ENCODE measurements at regions not wholly inside any gene's neighbourhood (a gene's known extent, or its start where the extent isn't known, plus 50 kb on each side); places are given as distances from the start of the nearest gene placed in this dataset.
A peak's percentile ranks its signal among the peaks of the same experiment; 100 is the strongest.

DNA sequence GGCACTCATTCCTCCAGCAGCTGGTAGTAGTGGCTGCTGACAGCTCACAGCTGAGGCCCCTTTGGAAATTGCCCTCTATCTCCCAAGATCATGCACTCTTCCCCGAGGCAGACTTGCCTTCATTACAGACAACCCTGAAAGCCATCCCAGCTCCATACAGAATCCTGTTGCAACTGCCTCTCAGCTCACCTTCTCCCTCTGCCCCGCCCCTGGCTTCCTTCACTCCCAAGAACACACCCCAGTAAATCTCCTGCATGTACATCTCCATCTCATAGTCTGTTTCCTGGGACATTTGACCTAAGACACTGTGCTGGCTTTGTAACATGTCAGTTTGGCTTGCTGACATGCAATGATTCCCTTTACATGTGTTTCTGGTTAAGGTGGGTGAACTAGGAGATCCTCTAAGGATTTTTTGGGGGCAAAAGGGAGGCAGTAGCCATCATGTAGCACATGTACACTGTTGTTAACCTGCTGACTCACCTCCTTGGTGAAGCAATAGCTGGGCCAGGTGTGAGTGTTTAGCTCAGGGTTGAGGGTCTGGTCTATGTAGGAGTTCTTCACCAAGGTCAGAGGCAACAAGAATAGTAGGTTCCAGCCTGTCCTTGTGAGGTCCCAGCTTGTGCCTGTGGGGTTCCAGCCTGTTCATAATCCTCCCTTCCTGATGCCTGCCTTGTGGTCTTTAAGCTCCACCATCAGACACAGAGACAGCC lies 179.6 kb downstream of the CSNK2A3 start:
- DNase-seq: no peak

DNA sequence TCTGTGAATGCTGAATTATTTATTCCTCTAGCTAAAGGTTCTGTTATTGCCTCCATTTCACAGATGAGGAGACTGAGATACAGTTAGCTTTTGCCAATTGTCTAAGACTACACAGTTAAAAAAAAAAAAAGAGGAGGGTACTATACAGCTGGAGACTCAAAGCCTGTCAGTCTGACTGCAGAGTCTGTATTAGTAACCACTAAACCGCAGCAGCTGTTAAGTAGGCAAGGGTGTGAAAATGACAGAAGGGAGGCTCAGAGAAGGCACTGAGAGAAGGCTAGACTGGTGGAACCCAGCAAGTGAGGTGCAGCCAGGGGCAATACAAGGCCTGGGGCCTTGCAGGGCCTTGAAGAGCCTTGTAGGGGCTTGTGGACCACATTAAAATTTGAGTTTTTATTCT lies 181.2 kb downstream of the CSNK2A3 start:
- peak in 4 of 5 donors; percentile 31 to 62 (median 34) for DNase-seq

DNA sequence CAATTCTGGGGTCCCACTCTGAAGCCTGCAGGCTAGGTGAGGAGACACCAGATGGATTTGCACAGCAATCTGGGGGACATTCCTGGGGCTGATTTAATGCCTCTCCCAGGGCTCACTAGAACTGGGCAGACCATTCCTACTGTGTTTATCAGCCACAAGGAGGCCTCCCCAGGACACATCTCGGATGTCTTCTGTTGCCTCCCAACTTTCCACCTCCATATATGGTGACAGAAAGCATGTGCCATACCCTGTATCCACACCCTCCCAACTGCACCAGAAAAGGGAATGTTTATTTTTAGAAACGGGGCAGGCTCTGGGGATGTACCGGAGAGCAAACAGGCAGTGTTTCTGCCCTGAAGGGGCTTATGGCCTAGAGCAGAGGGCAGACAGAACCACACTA lies 181.8 kb downstream of the CSNK2A3 start:
- DNase-seq: no peak

DNA sequence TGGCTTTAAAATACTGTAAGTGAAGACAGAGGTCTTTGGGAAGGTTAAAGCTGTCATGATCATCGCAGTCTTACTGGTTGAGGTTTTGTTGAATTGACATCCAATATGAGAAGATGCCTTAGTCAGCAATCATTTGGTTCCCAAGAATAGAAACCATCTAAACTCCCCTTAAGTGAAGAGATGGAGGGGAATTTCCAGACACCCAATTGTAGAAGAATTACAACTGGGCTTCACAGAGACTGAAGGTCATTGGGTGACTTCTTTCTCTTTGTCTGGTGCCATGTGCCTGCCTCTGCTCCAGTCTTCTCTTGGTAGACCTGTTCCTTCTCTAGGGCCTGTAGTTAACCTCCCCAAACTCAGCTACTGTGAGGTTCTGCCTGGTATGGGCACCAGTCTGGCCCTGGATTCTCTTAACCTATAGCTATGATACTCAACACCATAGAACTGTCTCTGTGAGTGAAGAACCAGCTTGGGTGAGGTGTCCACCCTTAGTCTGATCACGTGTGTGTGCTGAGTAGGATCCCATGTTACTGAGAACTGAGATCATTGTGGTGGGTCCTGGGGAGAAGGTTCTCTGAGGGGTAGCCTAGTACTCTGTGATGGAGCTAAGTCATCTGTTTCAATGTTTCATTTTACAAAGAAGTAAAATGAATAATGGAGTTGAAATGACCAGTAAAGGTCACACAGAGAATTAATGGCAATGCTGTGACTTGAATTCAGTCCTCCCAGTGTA lies 182.5 kb downstream of the CSNK2A3 start:
- no peak for DNase-seq

DNA sequence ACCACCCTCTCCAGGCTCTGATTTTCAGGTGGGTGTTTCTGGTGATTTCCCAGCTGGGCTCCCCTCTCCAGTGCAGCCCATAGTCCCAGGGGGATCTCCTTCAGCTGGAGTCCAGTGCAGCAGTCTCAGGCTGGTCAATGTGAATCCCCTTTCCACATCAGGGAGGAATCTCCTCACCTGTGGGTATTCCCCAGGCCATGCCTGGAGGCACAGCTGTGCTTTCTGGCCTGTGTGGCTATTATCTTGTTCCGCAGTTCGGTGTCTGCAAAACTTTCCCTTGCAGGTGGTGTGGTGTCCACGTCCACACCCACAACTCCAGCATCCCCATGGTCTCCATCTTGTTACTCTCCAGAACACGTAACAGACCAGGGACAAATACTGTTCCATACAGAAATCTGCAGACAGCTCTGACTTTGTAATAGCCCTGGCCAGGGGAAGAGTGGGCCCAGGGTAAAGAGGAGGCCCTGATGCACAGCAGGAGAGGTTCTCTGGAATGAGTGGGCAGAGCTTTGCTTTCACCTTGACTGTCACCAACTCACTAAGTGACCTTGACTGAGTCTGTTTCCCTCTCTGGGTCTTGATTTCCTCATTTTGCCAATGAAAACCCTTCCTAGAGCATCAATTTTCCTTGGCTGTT lies 183.2 kb downstream of the CSNK2A3 start:
- DNase-seq: no peak

DNA sequence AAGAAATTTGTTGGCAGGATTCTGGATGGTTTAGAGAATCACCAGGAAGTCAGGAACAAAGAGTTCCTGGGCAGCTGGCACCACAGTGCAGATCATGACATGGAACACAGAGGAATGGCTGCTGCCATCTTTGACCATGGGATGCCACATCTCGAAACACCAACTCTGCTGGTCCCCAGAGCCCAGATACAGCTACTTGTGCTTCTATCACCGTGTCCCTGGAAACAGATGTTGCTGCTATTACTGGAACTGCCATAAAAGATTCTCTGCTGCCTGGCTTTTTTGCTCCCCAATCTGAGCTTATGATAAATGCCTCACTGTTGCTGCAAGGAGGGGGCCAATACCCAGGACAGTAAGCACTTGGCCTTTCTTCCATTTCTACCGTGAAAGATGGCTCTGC lies 185.2 kb downstream of the CSNK2A3 start:
- DNase-seq: no peak

DNA sequence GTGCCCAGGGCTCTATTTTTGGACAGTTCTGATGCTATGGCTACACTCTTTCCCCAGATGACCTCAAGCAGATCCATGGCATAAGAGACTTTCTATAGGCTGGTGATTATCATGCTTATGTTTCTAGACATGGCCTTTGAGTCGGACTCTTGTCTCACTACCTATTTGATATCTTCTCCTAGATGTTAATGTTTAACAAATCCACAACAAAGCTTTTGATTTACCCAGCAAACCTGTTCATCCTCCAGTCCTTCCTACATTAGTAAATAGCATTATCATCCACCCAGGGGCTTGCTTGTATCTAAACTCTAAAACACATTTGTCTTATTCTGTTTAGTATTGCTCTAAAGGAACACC lies 188.7 kb downstream of the CSNK2A3 start:
- no peak for DNase-seq

DNA sequence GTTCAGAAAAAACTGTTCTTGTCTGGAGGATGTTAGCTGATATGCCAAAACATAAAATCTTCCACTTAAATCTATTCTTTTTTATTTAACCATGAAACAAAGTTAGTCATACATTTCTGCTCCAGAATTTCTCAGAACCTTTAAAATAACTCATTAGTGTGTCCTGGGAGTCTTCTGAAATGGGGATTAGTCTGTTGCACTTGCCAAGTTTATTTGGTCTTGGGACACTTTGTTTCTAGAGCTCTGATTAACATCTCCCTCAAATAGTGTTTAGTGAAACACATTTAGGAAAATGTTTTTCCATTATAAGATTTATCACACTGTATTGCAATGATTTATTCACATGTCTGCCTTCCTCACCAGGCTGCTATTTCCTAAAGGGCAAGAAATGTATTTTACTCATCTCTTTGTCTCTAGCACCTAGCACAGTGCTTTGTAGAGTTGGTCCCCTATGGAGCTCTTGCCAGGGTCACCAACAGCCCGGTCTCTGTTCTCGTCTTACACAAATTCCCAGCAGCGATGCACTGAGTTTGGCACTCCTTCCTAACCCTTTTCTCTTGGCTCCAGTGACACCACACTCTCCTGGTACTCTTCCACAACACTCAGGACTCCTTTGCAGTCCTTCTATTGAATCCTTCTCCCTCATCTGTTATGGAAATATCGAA lies 189.2 kb downstream of the CSNK2A3 start:
- DNase-seq: no peak

DNA sequence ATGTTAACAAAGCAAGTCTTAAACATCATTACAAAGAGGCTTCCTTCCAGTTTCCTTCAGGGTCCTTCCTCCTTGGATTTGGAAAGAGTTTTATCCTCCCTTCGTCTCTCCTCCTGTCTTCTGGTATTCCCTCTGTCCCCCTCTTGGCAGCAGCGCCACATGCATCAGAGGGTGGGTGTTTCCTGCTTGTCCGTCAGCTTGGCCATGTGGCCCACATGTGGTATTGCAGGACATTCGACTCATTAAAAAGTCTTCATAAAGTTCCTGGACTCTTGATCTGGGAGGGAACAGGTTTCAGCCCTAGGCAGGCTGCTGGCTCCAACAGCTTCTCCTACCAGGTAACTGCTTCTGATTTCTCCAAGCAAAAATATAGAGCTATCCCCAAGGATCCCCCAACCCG lies 189.8 kb downstream of the CSNK2A3 start:
- DNase-seq: no peak

DNA sequence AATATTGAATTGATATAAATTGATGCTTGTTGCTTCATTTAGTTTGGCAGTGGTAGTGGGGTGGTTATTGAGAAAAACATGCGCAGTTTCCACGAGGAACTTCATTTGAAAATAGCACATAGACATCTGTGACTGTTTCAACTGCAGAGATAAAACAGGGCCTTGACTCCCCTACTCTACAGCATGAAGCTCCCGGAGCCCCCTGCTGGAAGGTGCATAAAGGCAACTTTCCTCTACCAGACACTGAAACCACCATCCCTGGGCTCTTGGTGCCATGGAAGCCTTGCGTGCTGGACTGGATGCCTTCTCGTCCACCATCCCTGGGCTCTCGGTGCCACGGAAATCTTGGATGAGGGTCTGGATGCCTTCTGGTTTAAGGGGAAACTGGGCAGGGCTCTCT lies 195.9 kb downstream of the CSNK2A3 start:
- peak in 4 of 5 donors; percentile 18 to 56 (median 48) for DNase-seq

DNA sequence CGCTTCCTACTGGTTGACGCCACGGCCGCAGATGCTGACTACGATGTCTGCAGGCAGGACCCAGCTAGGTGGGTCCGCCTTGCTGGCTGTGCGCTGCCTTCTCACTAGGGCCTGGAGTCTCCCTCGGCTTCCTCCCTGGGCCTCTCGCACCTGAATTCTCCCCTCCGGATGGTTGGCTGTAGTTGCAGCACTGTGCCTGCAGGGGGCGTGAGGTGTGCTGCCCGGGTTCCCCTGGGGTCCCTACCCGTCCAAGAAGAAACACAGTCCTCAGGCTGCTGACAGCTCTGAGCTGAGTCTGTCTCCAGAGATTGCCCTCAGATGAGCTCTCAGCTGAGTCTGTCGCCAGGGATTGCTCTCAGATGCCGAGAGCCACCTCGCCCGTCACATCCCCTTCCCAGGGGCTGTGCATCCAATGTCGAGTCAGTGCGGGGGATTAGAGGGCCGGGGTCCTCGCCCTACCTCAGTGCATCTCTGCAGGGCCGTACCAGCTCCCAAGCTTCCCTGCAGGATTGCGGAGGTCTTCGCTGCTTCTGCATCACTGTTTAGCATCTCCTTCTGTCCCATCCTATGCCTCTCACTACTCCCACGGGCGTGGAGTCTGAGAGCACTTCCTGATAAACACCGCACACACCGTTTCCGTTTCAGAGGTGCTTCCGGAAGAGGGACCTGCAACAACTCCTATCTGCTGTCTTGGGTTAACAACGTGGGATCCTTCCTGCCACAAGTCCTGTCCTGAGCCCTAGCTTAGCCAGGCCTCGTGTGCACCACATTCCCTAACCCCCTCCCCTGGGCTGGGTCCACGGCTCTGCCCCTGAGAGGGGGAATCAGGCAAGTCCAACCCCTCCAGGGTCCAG lies 196.9 kb downstream of the CSNK2A3 start:
- DNase-seq: peak in 4 of 5 donors; percentile 38 to 46 (median 42)

DNA sequence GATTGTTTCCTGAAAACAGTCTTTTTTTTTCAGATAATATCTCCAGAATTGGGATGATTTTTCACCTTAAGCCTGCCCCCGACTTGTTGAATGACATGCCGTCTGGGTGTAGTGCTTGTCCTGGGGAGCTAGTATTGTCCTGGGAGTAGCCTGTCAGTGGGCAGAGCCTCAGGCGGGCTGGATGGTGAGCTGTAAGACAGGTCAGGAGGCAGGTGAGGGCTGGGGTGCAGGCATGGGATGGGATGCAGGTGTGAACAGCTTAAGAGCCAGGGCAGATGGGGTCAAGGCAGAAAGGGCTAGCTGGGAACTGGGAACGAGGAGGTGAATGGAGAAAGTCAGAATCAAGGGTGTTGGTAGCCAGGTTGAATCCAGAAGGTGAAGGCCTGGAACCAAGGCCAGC lies 200.2 kb downstream of the CSNK2A3 start:
- no peak for DNase-seq

DNA sequence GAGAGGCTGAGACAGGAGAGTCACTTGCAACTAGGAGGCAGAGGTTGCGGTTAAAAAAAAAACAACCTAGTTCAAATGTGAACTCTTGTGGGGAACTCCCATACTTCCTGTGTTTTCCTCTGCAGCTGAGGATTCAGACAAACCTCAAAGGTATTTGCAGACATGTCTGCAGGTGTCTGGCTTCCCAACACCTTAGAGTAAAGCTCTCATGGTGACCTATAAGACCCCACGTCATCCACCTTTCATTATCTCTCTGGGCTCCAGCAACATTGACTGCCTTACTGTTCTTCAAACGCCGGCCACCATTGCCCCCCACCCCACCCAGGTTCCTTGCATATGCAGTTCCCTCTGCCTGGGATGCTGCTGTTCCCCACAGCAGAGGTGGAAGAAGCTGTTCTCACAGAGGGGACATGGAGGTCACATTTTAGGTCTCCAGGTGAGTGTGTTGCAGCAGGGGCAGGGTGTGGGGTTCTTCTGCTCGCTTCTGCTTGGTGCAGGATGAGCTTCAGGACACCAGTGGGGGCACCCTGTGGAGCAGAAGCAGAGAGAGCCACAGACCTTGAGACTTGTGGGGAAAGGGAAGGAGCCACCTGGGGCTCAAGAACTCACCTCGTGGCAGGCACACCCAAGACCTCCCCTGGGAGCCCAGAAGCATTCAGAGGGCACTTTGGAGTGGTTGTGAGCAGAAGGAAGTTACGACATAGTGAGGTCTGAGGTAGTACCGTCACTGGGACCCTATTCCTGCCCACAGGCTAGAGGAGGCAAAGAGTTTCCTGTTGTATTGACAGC lies 203.2 kb downstream of the CSNK2A3 start:
- peak in 4 of 5 donors; percentile 38 to 56 (median 53) for DNase-seq

DNA sequence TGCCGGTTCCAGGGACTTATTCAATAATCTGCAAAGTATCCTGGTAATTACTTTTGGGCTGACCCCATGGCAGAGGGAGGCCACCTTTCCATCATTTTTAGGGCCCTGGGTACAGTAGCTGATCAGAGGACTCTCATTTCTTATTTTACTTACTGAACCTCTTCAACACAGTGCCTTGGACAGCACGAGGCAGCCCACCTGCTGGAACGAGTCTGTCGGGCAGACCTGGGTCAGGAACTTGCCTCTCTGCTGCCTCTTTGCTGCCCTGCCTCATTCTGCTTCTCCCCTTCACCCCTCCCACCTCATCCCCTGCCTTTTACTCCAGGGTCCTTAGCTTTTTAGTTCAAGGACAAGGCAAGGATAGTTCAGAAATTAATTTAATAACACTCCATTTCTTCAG lies 204.5 kb downstream of the CSNK2A3 start:
- DNase-seq: no peak

DNA sequence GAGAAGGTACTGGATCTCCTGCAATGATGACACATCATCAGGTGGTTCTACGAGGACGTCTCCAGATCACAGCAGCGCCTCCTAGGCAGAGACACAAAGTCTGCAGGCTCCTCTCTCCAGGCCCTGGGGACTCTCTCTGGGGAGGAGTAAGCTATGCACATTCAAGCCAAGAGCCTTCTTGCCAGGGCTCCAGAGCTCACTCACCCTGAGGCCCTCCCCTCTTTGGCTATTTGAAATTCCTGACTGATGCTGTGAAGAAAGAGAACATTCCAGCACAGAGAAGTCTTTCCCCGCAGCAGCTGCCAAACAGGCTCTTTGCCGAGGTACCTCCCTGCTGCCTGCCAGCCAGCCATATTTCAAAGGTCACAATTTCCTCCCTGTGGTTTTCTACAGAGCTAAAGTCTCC lies 204.9 kb downstream of the CSNK2A3 start:
- DNase-seq: peak in 1 of 5 donors; percentile 18

DNA sequence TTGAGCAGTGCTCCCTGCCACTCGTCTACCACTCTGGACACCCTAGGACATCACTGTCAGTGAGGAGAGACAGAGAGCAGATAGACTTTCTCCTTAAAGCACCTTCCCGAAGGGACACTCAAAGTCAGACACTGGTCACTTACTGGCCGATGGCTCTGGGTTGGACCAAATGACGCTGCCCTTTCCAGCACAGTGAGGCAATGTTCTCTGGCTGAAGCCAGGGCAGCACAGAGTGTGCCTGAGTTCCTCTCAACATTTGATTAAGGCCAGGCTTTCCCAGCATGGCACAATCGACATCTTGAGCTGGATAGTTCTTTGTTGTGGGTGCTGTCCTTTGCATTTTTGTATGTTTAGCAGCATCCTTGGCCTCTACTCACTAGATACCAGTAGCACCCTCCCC lies 206.2 kb downstream of the CSNK2A3 start:
- DNase-seq: no peak

DNA sequence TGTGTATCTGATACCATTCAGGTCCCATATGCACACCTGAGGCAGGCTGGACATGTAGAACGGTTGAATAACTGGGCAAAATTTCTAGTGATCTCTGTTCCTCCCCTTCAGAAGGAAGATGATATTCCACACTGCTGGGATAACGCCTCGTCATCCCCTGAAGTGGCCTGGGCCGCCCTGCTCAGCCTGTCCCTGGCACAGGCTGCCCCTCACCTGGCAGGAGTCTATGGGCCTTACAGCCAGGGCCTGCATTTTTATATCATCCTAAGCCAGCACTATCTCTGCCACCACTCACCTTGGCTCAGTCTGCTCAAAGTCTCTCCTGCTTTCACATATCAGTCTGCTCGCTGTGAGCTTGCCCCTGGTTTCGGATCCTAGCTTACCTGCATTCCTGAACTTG lies 209.2 kb downstream of the CSNK2A3 start:
- no peak for DNase-seq

DNA sequence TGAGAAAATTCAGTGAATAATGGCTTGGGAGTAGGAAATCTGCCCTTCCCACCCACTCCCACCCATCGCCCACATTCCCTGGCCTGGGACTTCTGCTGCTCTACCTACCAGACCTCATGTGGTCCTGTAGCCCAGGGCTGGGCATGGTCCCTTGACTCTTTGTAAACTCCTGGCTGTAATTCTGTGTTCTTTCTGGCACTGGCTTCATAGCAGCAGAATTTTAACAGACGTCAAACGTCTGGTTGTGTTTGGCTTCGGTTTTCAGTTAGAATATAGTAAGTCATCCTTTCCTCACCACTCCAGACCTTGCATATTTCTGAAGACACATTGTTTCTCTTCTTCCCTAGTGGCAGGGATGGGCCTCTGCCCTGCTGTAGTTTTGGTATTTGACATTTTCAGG lies 210.6 kb downstream of the CSNK2A3 start:
- no peak for DNase-seq

DNA sequence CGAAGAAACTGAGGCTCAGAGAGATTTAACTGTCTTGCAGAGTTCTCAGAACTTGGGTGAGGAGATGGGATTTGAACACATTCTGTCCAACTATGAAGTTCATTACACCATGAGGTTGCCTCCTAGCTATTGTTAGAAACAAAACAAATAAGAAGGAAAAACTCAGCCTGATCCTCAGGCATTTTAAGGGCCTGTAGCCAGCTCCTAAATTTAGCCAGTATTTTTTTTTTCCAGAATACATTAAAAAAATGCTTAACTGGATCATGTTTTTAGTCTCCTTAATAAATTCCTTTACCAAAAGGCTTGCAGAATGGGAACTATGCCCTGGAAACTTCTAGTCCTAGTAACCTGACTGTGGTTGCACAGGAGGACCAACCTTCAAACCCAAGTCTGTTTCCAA lies 212.0 kb downstream of the CSNK2A3 start:
- DNase-seq: no peak

DNA sequence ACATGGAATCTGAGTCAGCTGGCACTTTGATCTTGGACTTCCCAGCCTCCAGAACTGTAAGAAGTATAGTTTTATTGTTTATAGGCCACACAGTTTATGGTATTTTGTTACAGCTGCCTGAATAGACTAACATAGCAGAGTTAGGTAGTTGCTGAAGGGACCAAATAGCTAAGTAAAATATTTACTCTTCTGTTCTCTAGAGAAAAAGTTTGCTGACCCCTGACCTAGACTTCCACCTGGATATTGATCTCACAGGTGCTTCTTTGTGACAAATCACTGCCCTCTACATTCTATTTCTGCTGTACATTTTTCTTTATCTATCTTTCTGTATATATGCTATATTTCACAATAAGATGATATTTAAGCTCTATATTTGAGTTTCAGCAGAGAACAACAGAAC lies 212.5 kb downstream of the CSNK2A3 start:
- DNase-seq: no peak

DNA sequence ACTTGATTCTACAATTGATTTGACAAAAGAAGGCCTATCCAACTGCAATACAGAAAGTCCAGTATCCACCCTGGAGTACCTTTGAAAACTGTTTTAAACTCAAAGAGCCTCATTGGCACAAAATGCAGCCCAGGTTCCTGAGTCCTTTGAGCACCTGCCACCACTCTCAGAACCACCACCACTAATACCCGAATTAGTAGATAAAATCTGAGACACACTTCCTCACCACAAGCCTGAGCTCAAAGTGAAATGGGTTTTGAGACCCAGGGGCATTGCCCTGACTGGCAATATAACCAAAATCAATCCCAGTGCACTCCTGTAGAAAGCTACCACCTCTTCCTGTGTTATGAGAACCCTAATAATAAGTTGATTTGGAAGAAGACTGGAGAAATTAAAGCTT lies 215.7 kb downstream of the CSNK2A3 start:
- DNase-seq: no peak

All from T-helper 1 cell (primary cell).